H1 (cell line): ENCODE measurements at regions not wholly inside any gene's neighbourhood (a gene's known extent, or its start where the extent isn't known, plus 50 kb on each side); places are given as distances from the start of the nearest gene placed in this dataset.

Experiments used
- CTCF ChIA-PET: fragments of 300-600 bp; sonication (Branson Sonifier 250); formaldehyde crosslinking; loops from one replicate; lab custom pipeline; 2021; ENCODE audit not compliant: partially characterized antibody; lab: Charles Lee
- POLR2A ChIA-PET: fragments of 300-600 bp; sonication (Branson Sonifier 250); formaldehyde crosslinking; loops from one replicate; lab custom pipeline; 2021; ENCODE audit warnings: inconsistent platforms; ENCODE audit not compliant: partially characterized antibody; lab: Charles Lee
- DNase-seq, 2 experiments: peaks; one replicate each; pipeline versions ENCODE4 v3.0.0 to v3.0.0-alpha.2; 2010 to 2022; ENCODE audit warnings: low spot score in 2 of 2, low read depth in 1 of 2, mixed read lengths in 1 of 2
- FAIRE-seq: peaks from 2 replicates; lab custom pipeline; 2011; peaks lifted over from hg19 to GRCh38; lab: Jason Lieb, UNC
- H2AFZ ChIP-seq: 2 replicates; pipeline ENCODE4 v1.8.1; 2012; ENCODE audit warnings: low read length, inconsistent platforms
- H2AK5ac ChIP-seq: 2 replicates; pipeline ENCODE4 v1.6.1; 2013; ENCODE audit warnings: low read depth, low read length
- H2BK120ac ChIP-seq: replicated peaks from 2 replicates; pipeline ENCODE3; 2013; ENCODE audit warnings: low read depth, low read length, inconsistent platforms
- H2BK12ac ChIP-seq: 2 replicates; pipeline ENCODE4 v1.6.1; 2013; ENCODE audit warnings: low read depth, low read length
- H2BK15ac ChIP-seq: 2 replicates; pipeline ENCODE4 v1.6.1; 2013; ENCODE audit warnings: low read length
- H2BK20ac ChIP-seq: 2 replicates; pipeline ENCODE4 v1.6.1; 2013; ENCODE audit warnings: low read length
- H2BK5ac ChIP-seq: 2 replicates; pipeline ENCODE4 v1.6.1; 2013; ENCODE audit warnings: low read depth, low read length
- H3K14ac ChIP-seq: 2 replicates; pipeline ENCODE4 v1.6.1; 2013; ENCODE audit warnings: inconsistent platforms; ENCODE audit not compliant: insufficient read length
- H3K18ac ChIP-seq: 2 replicates; pipeline ENCODE4 v1.6.1; 2013; ENCODE audit warnings: low read length; ENCODE audit errors: extremely low read depth
- H3K23ac ChIP-seq: 2 replicates; pipeline ENCODE4 v1.6.1; 2013; ENCODE audit warnings: inconsistent platforms; ENCODE audit not compliant: insufficient read length
- H3K23me2 ChIP-seq: 2 replicates; pipeline ENCODE4 v1.6.1; 2013; ENCODE audit warnings: low read depth, low read length
- H3K27ac ChIP-seq: 2 replicates; pipeline ENCODE4 v1.6.1; 2011; ENCODE audit warnings: low read depth, low read length, inconsistent platforms
- H3K27me3 ChIP-seq, 4 experiments: replicated peaks in 1 of 4; 1 replicate in 1 of 4; 2 replicates in 3 of 4; pipeline versions ENCODE4 v1.6.1 to v1.8.1; 2011 to 2013; ENCODE audit warnings: low read length in 3 of 4, mild to moderate bottlenecking in 3 of 4, inconsistent platforms in 2 of 4, mixed read lengths in 2 of 4, moderate library complexity in 1 of 4; ENCODE audit not compliant: control insufficient read depth in 3 of 4, insufficient read depth in 3 of 4; ENCODE audit errors: extremely low read depth in 1 of 4
- H3K36me3 ChIP-seq, 4 experiments: 2 replicates each; pipeline versions ENCODE4 v1.6.1 to v1.8.1; 2011 to 2013; ENCODE audit warnings: mild to moderate bottlenecking in 4 of 4, low read length in 3 of 4, moderate library complexity in 2 of 4, control low read depth in 1 of 4, inconsistent platforms in 1 of 4; ENCODE audit not compliant: insufficient read depth in 4 of 4, control insufficient read depth in 2 of 4
- H3K4ac ChIP-seq: replicated peaks from 2 replicates; pipeline ENCODE3; 2013; ENCODE audit warnings: low read length, low read depth, mixed read lengths, inconsistent platforms; ENCODE audit not compliant: insufficient read length
- H3K4me1 ChIP-seq, 4 experiments: replicated peaks in 1 of 4; 1 replicate in 1 of 4; 2 replicates in 3 of 4; pipeline versions ENCODE4 v1.6.1 to v1.8.1; 2011 to 2013; ENCODE audit warnings: low read length in 3 of 4, inconsistent platforms in 2 of 4, mixed read lengths in 1 of 4; ENCODE audit not compliant: insufficient read depth in 4 of 4, control insufficient read depth in 3 of 4
- H3K4me2 ChIP-seq, 2 experiments: 2 replicates each; pipeline versions ENCODE4 v1.6.1 to v1.8.1; 2011 to 2013; ENCODE audit warnings: low read depth in 2 of 2, low read length in 2 of 2, control low read depth in 1 of 2, inconsistent platforms in 1 of 2, mild to moderate bottlenecking in 1 of 2; ENCODE audit not compliant: insufficient read depth in 1 of 2
- H3K4me3 ChIP-seq, 4 experiments: fragments of 200-600, 300-600 bp in 1 of 4; sonication (generic), shearing (Covaris generic), sonication (Bioruptor Twin) in 1 of 4; 2 replicates each; pipeline versions ENCODE4 v1.5.1 to v1.8.1; 2011 to 2016; ENCODE audit warnings: low read length in 4 of 4, low read depth in 3 of 4, control low read depth in 2 of 4, inconsistent platforms in 2 of 4, mild to moderate bottlenecking in 2 of 4, mixed read lengths in 1 of 4, moderate library complexity in 1 of 4; ENCODE audit not compliant: insufficient read depth in 2 of 4; ENCODE audit errors: extremely low read depth in 1 of 4
- H3K56ac ChIP-seq: replicated peaks from 2 replicates; pipeline ENCODE3; 2013; ENCODE audit warnings: low read depth, mild to moderate bottlenecking, mixed read lengths, low read length, inconsistent platforms; ENCODE audit not compliant: insufficient read length
- H3K79me1 ChIP-seq: 2 replicates; pipeline ENCODE4 v1.6.1; 2013; ENCODE audit warnings: low read depth, low read length, control low read depth
- H3K79me2 ChIP-seq, 2 experiments: 2 replicates each; pipeline versions ENCODE4 v1.6.1 to v1.8.1; 2012 to 2013; ENCODE audit warnings: low read length in 2 of 2, mild to moderate bottlenecking in 2 of 2, inconsistent platforms in 1 of 2; ENCODE audit not compliant: insufficient read depth in 2 of 2, control insufficient read depth in 1 of 2
- H3K9ac ChIP-seq, 4 experiments: replicated peaks in 1 of 4; 1 replicate in 1 of 4; 2 replicates in 3 of 4; pipeline versions ENCODE4 v1.6.1 to v1.8.1; 2011 to 2013; ENCODE audit warnings: low read depth in 3 of 4, low read length in 3 of 4, control low read depth in 2 of 4, mild to moderate bottlenecking in 2 of 4, moderate library complexity in 2 of 4, inconsistent platforms in 1 of 4; ENCODE audit errors: extremely low read depth in 1 of 4
- H3K9me3 ChIP-seq, 2 experiments: 2 replicates each; pipeline versions ENCODE4 v1.6.1 to v1.8.1; 2012 to 2013; ENCODE audit warnings: mild to moderate bottlenecking in 2 of 2, moderate library complexity in 2 of 2, control low read depth in 1 of 2, inconsistent platforms in 1 of 2, low read depth in 1 of 2, low read length in 1 of 2, mixed read lengths in 1 of 2; ENCODE audit not compliant: insufficient read depth in 2 of 2
- H4K20me1 ChIP-seq, 2 experiments: replicated peaks in 1 of 2; 2 replicates each; pipeline versions ENCODE3 to v1.8.1; 2011 to 2013; ENCODE audit warnings: inconsistent platforms in 2 of 2, low read length in 2 of 2, mild to moderate bottlenecking in 1 of 2; ENCODE audit not compliant: insufficient read depth in 2 of 2, control insufficient read depth in 1 of 2
- H4K5ac ChIP-seq: 2 replicates; pipeline ENCODE4 v1.6.1; 2013; ENCODE audit warnings: low read length, low read depth, mixed read lengths, inconsistent platforms; ENCODE audit not compliant: insufficient read length
- H4K8ac ChIP-seq: 2 replicates; pipeline ENCODE4 v1.8.0; 2013; ENCODE audit warnings: mild to moderate bottlenecking, moderate library complexity, low read length, inconsistent platforms; ENCODE audit not compliant: insufficient read depth; ENCODE audit errors: extremely low read depth
- H4K91ac ChIP-seq: replicated peaks from 2 replicates; pipeline ENCODE3; 2013; ENCODE audit warnings: low read length, mixed read lengths, inconsistent platforms; ENCODE audit not compliant: insufficient read length
- BACH1 ChIP-seq: IDR thresholded peaks from 2 replicates; pipeline ENCODE4 v1.6.1; 2012; ENCODE audit warnings: low read length, improper control_type of control experiment
- BCL11A ChIP-seq, 2 experiments: IDR thresholded peaks; one replicate each; pipeline ENCODE4 v1.6.1; 2011; ENCODE audit warnings: low read depth in 2 of 2, low read length in 2 of 2, mild to moderate bottlenecking in 2 of 2
- CHD1 ChIP-seq: IDR thresholded peaks from 2 replicates; pipeline ENCODE4 v1.6.1; 2012; ENCODE audit warnings: low read depth, low read length, improper control_type of control experiment
- CREB1 ChIP-seq: IDR thresholded peaks from 2 replicates; pipeline ENCODE4 v1.6.1; 2012; ENCODE audit warnings: inconsistent platforms
- EGR1 ChIP-seq: IDR thresholded peaks from 2 replicates; pipeline ENCODE4 v1.6.1; 2011; ENCODE audit warnings: low read depth, low read length, borderline replicate concordance
- GTF2F1 ChIP-seq: IDR thresholded peaks from 2 replicates; pipeline ENCODE4 v1.6.1; 2012; ENCODE audit warnings: low read depth, low read length, improper control_type of control experiment, borderline replicate concordance
- JUN ChIP-seq: IDR thresholded peaks from 2 replicates; pipeline ENCODE4 v1.6.1; 2011; ENCODE audit warnings: low read depth, mild to moderate bottlenecking, improper control_type of control experiment, low read length
- KDM1A ChIP-seq: fragments of 200-600, 300-600 bp; sonication (generic); IDR thresholded peaks from 2 replicates; pipeline ENCODE4 v1.7.1; 2016; ENCODE audit warnings: mild to moderate bottlenecking, low read length, borderline replicate concordance
- MAFK ChIP-seq: IDR thresholded peaks from 2 replicates; pipeline ENCODE4 v1.6.1; 2012; ENCODE audit warnings: low read depth, mild to moderate bottlenecking, improper control_type of control experiment, low read length
- NANOG ChIP-seq: IDR thresholded peaks from 2 replicates; pipeline ENCODE4 v1.6.1; 2011; ENCODE audit warnings: low read length, low read depth, mild to moderate bottlenecking, inconsistent platforms; ENCODE audit not compliant: insufficient read depth, poor library complexity, severe bottlenecking
- RNF2 ChIP-seq: fragments of 200-900, 300-1000 bp; sonication (generic); IDR thresholded peaks from 2 replicates; pipeline ENCODE4 v1.7.1; 2016; ENCODE audit warnings: borderline replicate concordance, low read depth, mild to moderate bottlenecking, antibody characterized with exemption, low read length; ENCODE audit not compliant: poor library complexity, severe bottlenecking; ENCODE audit errors: missing control alignments
- SIN3A ChIP-seq, 2 experiments: IDR thresholded peaks in 1 of 2; conservative IDR thresholded peaks in 1 of 2; 2 replicates each; pipeline ENCODE4 v1.6.1; 2011 to 2012; ENCODE audit warnings: low read length in 2 of 2, improper control_type of control experiment in 1 of 2, low read depth in 1 of 2, mild to moderate bottlenecking in 1 of 2
- YY1 ChIP-seq: IDR thresholded peaks from 2 replicates; pipeline ENCODE4 v1.6.1; 2011; ENCODE audit warnings: low read depth, mild to moderate bottlenecking, low read length
- WGBS, 2 experiments: shearing (Covaris generic) in 1 of 2; methylation state at CpG; one replicate each; pipeline versions ENCODE4 v1.1.6 to v1.1.7; 2013 to 2015; ENCODE audit warnings: low lambda C conversion rate in 2 of 2, mixed read lengths in 2 of 2, inconsistent platforms in 1 of 2, low coverage in 1 of 2, missing lambda C conversion rate in 1 of 2; ENCODE audit not compliant: insufficient replicate concordance in 2 of 2, insufficient coverage in 1 of 2, insufficient read length in 1 of 2; ENCODE audit errors: extremely low coverage in 1 of 2, missing lambda C conversion rate in 1 of 2; 5-methylcytosine and 5-hydroxymethylcytosine counted together

DNA sequence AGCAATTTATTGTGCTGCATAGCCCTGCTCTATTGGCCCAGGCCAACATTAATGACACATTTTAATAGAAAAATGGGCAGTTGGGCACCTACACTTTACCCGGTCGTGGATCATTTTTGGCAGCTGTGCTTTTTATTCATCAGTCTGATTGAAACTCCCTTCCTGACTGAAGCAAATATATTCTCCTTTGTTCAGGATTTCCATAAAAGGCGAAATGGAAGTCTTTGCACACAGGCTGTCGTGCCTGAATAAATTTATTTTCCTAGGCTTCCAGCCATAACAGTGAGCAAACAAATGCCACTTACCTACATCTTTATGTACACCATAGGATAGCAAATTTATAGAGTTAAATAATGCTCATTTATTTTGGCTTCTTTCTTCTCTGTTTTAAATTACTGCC is 480.7 kb upstream of the DCN start:
- Histone ChIP-seq H3K4me3 (no peak overlapping the region), H4K8ac (no peak overlapping the region), H2BK15ac (no peak overlapping the region), H3K23ac (no peak overlapping the region), H3K27ac (no peak overlapping the region), H2AK5ac (no peak overlapping the region), H3K36me3 (no peaks in the 10 kb centered on the region), H2BK12ac (no peak overlapping the region), H3K4me2 (no peak overlapping the region)
- CTCF ChIA-PET = interaction anchor here (0.8 kb wide), 1 partner anchor 17 kb away, joined by 3 read pairs; no protein-coding TSS in a partner anchor
- POLR2A ChIA-PET = no interaction called here
- TF ChIP-seq BACH1 (no peak), NANOG (no peak), YY1 (no peak), BCL11A (IDR thresholded peaks at IDR 0.05; ENCODE audit: low read depth in 2 of 2, low read length in 2 of 2) (no peak), KDM1A (no peak), MAFK (no peak), EGR1 (no peak), SIN3A (conservative IDR thresholded peaks at IDR 0.05 in 1 of 2, IDR thresholded peaks at IDR 0.05 in 1 of 2; ENCODE audit: low read depth in 1 of 2, low read length in 2 of 2) (no peak), GTF2F1 (no peak), JUN (no peak), CHD1 (no peak), RNF2 (no peak), CREB1 (no peak)
- TF ChIP-seq, all 59 proteins: peak for 0
- DNase-seq (no peak), FAIRE-seq (no peak)
- Histone ChIP-seq H3K23me2 (no peaks in the 10 kb centered on the region), H2BK5ac (no peak overlapping the region), H4K5ac (no peak overlapping the region), H4K91ac (no peak overlapping the region), H2AFZ (no peak overlapping the region), H3K4me1 (no peaks in the 10 kb centered on the region), H2BK20ac (no peak overlapping the region), H3K79me1 (no peaks in the 10 kb centered on the region), H3K56ac (no peak overlapping the region), H3K9me3 (no peaks in the 10 kb centered on the region), H3K27me3 (no peaks in the 10 kb centered on the region), H3K18ac (no peak overlapping the region), H3K79me2 (no peaks in the 10 kb centered on the region), H3K9ac (no peak overlapping the region), H4K20me1 (no peaks in the 10 kb centered on the region), H3K4ac (no peak overlapping the region), H2BK120ac (no peak overlapping the region), H3K14ac (no peak overlapping the region)
- WGBS, 2 experiments = 91% methylated on average over 4 of the region's 4 CpGs; no CpG with 5 or more reads in 1 of the 2 experiments
